Common myeloid progenitor, CD34-positive (primary cell): ENCODE measurements at regions not wholly inside any gene's neighbourhood (a gene's known extent, or its start where the extent isn't known, plus 50 kb on each side); places are given as distances from the start of the nearest gene placed in this dataset.

Source experiments
- CTCF ChIA-PET: fragments of 350-600 bp; sonication (Branson Sonifier 250); formaldehyde crosslinking; loops from one replicate; lab custom pipeline; 2021; ENCODE audit warnings: antibody characterized with exemption; lab: Charles Lee
- POLR2A ChIA-PET: fragments of 350-600 bp; sonication (Branson Sonifier 250); formaldehyde crosslinking; loops from one replicate; lab custom pipeline; 2021; ENCODE audit warnings: antibody characterized with exemption; lab: Charles Lee
- DNase-seq, 3 donors: peaks; one replicate each; pipeline versions ENCODE4 v3.0.0 to v3.0.0-alpha.2; 2013
- H3K27ac ChIP-seq, 2 experiments: 1 replicate in 1 of 2; 2 replicates in 1 of 2; pipeline ENCODE4 v1.7.0; 2013; ENCODE audit warnings: inconsistent platforms in 2 of 2, low read length in 2 of 2, mild to moderate bottlenecking in 2 of 2, low read depth in 1 of 2, moderate library complexity in 1 of 2; ENCODE audit not compliant: severe bottlenecking in 2 of 2, insufficient read depth in 1 of 2, poor library complexity in 1 of 2
- H3K27me3 ChIP-seq, 5 experiments: replicated peaks in 2 of 5; 1 replicate in 3 of 5; 2 replicates in 2 of 5; pipeline versions ENCODE4 v1.6.1 to v1.7.0; 2013; ENCODE audit warnings: low read length in 4 of 5, mild to moderate bottlenecking in 2 of 5, moderate library complexity in 2 of 5, inconsistent platforms in 1 of 5; ENCODE audit not compliant: insufficient read depth in 5 of 5, control insufficient read depth in 4 of 5
- H3K36me3 ChIP-seq, 4 experiments: 1 replicate in 2 of 4; 2 replicates in 2 of 4; pipeline versions ENCODE4 v1.6.1 to v1.7.0; 2013; ENCODE audit warnings: low read length in 3 of 4, control low read depth in 1 of 4, mild to moderate bottlenecking in 1 of 4; ENCODE audit not compliant: control insufficient read depth in 4 of 4, insufficient read depth in 4 of 4
- H3K4me1 ChIP-seq, 4 experiments: 1 replicate in 3 of 4; 2 replicates in 1 of 4; pipeline versions ENCODE4 v1.6.1 to v1.7.1; 2013; ENCODE audit warnings: low read length in 3 of 4, mild to moderate bottlenecking in 3 of 4, control low read depth in 1 of 4, inconsistent platforms in 1 of 4, moderate library complexity in 1 of 4; ENCODE audit not compliant: control insufficient read depth in 4 of 4, insufficient read depth in 4 of 4; ENCODE audit errors: control extremely low read depth in 1 of 4
- H3K4me3 ChIP-seq, 7 experiments: 1 replicate in 4 of 7; 2 replicates in 3 of 7; pipeline versions ENCODE4 v1.5.1 to v1.7.0; 2013; ENCODE audit warnings: mild to moderate bottlenecking in 7 of 7, low read length in 6 of 7, moderate library complexity in 6 of 7, inconsistent platforms in 2 of 7, low read depth in 2 of 7, control low read depth in 1 of 7; ENCODE audit not compliant: insufficient read depth in 4 of 7, control insufficient read depth in 1 of 7; ENCODE audit errors: extremely low read depth in 1 of 7
- H3K9me3 ChIP-seq, 5 experiments: 1 replicate in 4 of 5; 2 replicates in 1 of 5; pipeline versions ENCODE4 v1.6.1 to v1.7.1; 2013; ENCODE audit warnings: low read length in 4 of 5, mild to moderate bottlenecking in 2 of 5, inconsistent platforms in 1 of 5, low read depth in 1 of 5, moderate library complexity in 1 of 5; ENCODE audit not compliant: control insufficient read depth in 4 of 5, insufficient read depth in 2 of 5; ENCODE audit errors: control extremely low read depth in 1 of 5
- WGBS: methylation state at CpG from one replicate; pipeline ENCODE4 v1.1.5; 2013; ENCODE audit not compliant: insufficient coverage; 5-methylcytosine and 5-hydroxymethylcytosine counted together

DNA sequence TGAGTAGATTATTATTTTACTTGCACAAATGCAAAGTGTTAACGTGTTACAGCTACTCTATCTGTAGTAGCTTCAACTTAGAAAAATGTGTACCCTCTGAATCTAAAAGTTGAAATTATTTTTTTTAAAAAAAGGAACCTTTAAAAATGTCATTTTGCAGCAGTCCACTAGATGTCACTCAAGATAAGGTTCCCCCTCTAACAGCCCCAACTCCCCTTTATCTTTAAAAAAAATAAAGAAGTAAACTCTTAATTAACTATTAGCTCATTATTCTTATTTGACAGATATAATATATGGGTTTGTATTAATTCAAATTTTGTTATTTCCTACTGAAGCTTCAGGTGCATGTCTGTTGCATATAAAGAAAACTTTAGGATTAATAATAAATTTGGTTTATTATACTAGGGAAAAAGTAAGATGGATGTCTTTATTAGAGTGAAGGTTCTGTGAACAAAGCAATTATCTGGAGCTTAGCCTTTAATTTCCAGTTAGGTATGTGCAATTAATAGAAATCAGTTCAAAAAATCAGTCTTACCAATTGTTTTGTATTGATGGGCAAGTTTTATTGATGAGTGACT, 288.5 kb downstream of the VGLL3 start:
- no peaks in the 10 kb centered on the region for H3K36me3 ChIP-seq
- no peaks in the 10 kb centered on the region for H3K4me1 ChIP-seq
- no CpG with 5 or more reads among the region's 1 CpG for WGBS
- H3K9me3 ChIP-seq: no peaks in the 10 kb centered on the region
- ChIA-PET CTCF (interaction anchor here (1.0 to 1.2 kb wide), 2 partner anchors 10 to 223 kb away, joined by 3 to 8 read pairs; no protein-coding TSS in a partner anchor), POLR2A (no interaction called here)
- H3K27me3 ChIP-seq: no peaks in the 10 kb centered on the region
- no peak overlapping the region for H3K27ac ChIP-seq
- peak; percentile 8 to 47 (median 28) for DNase-seq
- H3K4me3 ChIP-seq: no peak overlapping the region

DNA sequence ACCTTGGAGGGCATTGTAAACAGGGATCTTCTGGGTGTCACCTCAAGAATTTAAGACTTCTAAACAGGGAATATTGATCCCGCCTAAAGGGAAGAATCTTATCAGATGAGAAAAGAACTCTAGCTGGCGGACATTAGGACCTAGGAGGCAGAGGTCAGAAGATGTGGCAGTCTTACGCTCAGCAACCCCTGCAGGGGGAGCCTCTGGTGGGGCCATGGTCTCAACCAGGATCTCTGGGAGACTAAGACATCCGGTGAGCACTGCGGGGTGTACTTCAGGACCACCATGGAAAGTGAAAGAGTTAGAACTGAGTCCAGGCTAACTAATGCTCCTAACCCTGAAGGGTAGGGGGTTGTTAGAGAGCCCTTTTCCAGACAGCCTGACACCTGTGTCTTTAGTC, 295.2 kb downstream of the VGLL3 start:
- WGBS: 84% methylated on average over 5 of the region's 5 CpGs
- CTCF ChIA-PET: no interaction called here
- H3K9me3 ChIP-seq: no peaks in the 10 kb centered on the region
- H3K4me3 ChIP-seq: no peak overlapping the region
- H3K27ac ChIP-seq: no peak overlapping the region
- no peaks in the 10 kb centered on the region for H3K4me1 ChIP-seq
- no peaks in the 10 kb centered on the region for H3K36me3 ChIP-seq
- POLR2A ChIA-PET: no interaction called here
- H3K27me3 ChIP-seq: no peaks in the 10 kb centered on the region
- no peak for DNase-seq

DNA sequence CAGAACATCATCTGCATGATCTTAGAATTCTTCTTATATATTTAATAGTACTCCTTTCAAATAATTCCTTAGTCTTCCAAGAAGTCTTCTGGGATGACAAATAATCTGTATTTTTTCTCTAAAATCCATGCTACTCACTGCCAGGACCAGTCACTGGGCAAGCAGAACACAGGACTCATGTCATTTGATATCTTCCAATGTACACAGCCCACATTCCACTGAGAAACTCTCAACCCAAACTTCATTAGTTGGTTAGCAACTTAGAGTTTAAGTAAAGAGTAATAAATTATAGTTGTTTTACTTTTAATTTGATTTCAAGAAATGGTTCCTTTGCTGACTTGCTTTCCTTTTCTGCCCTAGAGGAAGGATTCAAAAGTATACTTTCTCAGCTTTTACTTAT, 317.0 kb downstream of the VGLL3 start:
- no peaks in the 10 kb centered on the region for H3K4me1 ChIP-seq
- no peak overlapping the region for H3K27ac ChIP-seq
- ChIA-PET POLR2A (no interaction called here), CTCF (no interaction called here)
- no peak for DNase-seq
- H3K4me3 ChIP-seq: no peak overlapping the region
- peaks cover 0 to 3% (median 0%) of the 10 kb centered on the region in 5 experiments for H3K9me3 ChIP-seq
- H3K36me3 ChIP-seq: no peaks in the 10 kb centered on the region
- no peaks in the 10 kb centered on the region for H3K27me3 ChIP-seq

DNA sequence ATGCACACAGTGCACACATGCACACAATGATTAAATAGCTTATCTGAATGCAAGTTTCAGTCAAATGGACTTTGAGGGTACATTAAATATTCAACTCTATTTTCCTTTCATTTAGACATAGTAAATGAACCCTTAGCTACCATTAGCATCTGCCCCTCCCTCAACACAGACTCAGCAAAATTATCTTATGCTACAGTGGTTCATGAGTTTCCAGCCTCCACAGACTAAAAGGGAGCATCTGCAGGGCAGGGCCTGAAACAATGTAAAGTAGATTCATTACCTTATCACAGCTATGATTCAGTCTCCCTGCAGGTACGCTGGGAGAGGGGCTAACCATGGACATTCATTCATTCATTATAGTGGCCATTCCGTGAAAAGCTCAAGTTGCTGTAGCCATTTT, 329.1 kb downstream of the VGLL3 start:
- ChIA-PET CTCF (no interaction called here), POLR2A (no interaction called here)
- Histone ChIP-seq H3K4me3 (no peak overlapping the region), H3K36me3 (no peaks in the 10 kb centered on the region), H3K9me3 (no peaks in the 10 kb centered on the region), H3K27me3 (no peaks in the 10 kb centered on the region), H3K27ac (no peak overlapping the region), H3K4me1 (no peaks in the 10 kb centered on the region)
- DNase-seq: no peak
- WGBS: no CpG with 5 or more reads among the region's 2 CpGs

DNA sequence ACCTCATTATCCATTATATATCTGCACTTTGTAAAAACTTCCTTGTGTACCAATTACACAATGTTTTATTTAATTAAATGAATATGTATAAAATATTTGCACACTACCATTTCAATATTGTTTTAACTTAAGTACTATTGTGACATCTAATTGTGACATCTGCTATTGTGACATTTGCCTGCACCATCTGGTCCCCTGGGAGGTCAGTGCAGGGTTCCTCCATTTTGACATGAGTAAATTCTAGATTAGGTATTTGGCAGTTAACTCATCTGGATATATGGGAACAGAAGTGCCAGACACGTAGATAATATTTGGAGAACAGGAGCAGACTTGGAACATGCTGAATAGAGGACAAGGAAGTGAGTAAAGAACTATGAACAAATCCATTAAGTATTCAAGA, 332.1 kb downstream of the VGLL3 start:
- H3K9me3 ChIP-seq: no peaks in the 10 kb centered on the region
- CTCF ChIA-PET: no interaction called here
- no peaks in the 10 kb centered on the region for H3K4me1 ChIP-seq
- H3K27ac ChIP-seq: no peak overlapping the region
- DNase-seq: no peak
- no peak overlapping the region for H3K4me3 ChIP-seq
- no peaks in the 10 kb centered on the region for H3K27me3 ChIP-seq
- POLR2A ChIA-PET: no interaction called here
- no peaks in the 10 kb centered on the region for H3K36me3 ChIP-seq
- 100% methylated on average over 1 of the region's 1 CpG for WGBS

DNA sequence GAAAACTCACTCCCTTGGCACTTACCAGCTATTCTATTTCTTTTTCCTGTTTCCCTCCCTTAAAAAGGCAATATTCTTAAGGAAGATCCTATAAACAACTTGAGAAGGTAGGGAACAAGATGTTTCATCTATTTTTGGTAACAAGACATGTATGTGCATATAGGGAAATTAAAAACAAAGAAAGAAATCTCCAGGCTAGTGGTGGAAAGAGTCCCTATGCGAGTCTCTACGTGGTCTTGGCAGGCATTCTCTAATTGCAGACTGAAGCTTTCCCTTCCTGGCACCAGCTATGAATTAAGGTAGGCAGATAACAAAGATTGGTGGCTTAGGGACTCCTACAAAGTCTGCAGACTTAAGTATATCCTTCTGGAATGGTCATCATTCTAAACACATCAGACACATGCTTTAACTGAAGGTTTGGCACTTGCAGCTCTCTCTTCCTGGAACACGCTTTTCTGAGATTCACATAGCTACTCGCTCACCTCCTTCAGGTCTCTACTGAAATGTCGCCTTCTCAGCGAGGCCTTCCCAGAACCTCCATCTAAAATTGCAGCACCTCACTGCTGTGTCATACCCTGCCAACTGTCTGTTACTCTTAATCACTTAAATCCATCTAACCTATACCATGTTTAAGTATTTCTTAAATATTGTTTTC, 336.0 kb downstream of the VGLL3 start:
- POLR2A ChIA-PET: no interaction called here

DNA sequence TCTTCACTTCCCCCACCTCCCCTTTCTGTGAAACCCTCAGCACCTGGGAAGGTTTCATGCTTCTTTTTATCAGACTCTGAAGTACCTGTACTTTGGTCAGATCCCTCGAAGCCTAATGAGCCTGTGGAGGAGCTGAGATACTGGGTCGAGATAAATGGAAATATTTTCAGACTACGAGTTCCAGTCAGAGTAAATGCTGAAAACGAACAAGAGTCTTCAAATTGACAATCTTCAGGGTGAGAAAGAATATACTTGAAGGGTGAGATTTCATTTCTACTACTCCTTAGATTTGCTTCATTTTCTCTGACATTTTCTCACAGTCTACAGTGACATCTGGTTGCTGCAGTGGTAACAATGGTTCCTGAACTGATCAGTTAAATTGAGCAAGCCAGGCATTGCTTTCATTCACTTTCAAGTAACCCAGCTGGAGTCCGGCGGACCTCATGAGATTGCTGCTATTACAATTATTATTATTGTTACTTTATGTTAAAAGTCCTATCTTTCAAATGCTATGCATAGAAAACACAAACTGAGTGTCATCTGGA, 337.2 kb downstream of the VGLL3 start:
- WGBS: 82% methylated on average over 4 of the region's 6 CpGs
- H3K27ac ChIP-seq: no peak overlapping the region
- no peak overlapping the region for H3K4me3 ChIP-seq
- H3K4me1 ChIP-seq: no peaks in the 10 kb centered on the region
- POLR2A ChIA-PET: no interaction called here
- H3K9me3 ChIP-seq: no peaks in the 10 kb centered on the region
- no peak for DNase-seq
- CTCF ChIA-PET: interaction anchor here (1.5 kb wide), 1 partner anchor 9 kb away, joined by 3 read pairs; no protein-coding TSS in a partner anchor
- no peaks in the 10 kb centered on the region for H3K36me3 ChIP-seq
- H3K27me3 ChIP-seq: no peaks in the 10 kb centered on the region

More for the DNA sequence above, 336.0 kb downstream of the VGLL3 start:
- Histone ChIP-seq H3K27me3 (no peaks in the 10 kb centered on the region), H3K4me1 (no peaks in the 10 kb centered on the region), H3K27ac (no peak overlapping the region), H3K36me3 (no peaks in the 10 kb centered on the region), H3K9me3 (no peaks in the 10 kb centered on the region), H3K4me3 (no peak overlapping the region)
- DNase-seq: no peak
- CTCF ChIA-PET: interaction anchor here (1.5 kb wide), 1 partner anchor 10 kb away, joined by 3 read pairs; no protein-coding TSS in a partner anchor
- 89% methylated on average over 6 of the region's 6 CpGs for WGBS
